GM21447 (cell line): ENCODE measurements at regions not wholly inside any gene's neighbourhood (a gene's known extent, or its start where the extent isn't known, plus 50 kb on each side); places are given as distances from the start of the nearest gene placed in this dataset.
"Not testable (repeated sequence)": the region's sequence is repeated elsewhere in the genome, so short reads cannot be mapped to it uniquely, and the experiment has no call there.

Experiments used
- ATAC-seq: cut with Tn5 transposase; IDR thresholded peaks from one replicate; pipeline ENCODE4 v1.9.1; 2021; ENCODE audit not compliant: unreplicated experiment

DNA sequence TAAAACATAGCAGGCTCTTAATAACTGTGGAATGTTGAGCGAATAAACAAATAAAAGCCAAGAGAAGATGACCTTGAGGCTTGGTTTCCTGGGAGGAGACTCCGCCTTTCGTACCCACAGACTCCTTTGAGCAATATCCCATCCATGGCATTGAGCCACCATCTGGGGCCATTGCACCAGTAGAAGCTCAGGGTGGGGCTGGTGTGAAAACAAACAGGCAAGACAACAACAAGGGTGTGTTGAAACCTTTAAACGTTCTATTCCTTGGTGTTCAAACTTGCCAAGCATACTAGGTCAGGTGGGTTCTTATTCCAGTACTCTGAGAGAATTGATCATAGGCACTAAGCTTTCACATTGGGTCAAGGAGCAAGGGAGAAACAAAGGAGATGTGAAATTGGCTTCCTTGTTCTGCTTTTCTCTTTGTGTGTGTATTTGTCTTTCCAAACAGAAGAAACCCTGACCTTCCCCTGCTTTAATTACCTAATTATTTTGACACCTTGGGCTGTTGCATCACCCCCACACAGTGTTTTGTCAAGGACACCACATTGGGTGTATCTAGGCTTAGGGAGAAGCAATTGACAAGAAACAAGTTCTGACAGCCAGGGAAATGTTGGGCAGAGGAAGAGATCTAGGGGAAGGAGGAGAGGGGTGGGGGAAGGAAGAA is 105.1 kb upstream of the BCL6 start:
- ATAC-seq, result no peak

DNA sequence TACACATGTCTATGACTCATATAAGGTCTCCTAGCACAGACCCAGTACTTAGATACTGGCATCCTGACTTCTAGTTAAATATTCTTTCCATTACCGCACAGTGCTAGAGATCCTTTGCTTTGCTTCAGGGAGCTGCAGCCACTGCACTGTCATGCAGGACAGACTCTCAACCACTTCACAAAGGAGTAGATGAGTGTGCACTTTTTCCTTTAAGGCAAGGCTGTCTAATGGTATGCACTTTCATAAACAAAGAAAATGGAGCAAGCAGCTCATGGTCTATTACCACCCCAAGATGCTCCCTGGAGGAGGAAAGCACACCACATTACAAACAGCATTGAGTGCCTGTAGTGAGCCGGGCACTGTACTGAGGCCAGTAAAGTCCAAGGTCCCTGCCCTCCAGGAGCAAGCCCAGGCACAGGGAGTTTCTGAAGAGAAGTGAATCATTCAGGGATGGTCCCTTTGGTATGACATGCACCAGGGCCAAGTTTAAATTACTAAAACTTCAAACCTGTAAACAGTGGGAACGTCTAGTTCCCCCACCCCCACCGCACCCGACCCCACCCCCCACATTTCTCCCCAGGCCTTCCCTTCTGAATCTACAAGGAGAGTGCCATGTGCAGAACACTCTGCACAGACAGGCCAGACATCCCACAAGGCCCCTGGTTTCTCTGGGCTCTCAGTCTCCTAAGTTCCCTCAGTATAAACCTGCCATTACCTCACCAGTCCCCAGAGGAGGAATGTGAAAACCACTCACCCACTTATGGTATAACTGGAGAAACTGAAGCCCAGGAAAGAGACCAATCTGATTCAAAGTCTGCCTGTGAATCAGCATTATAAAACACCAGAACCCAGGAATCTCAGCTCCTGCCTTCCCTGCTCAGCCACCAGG is 107.8 kb upstream of the BCL6 start:
- no peak for ATAC-seq

DNA sequence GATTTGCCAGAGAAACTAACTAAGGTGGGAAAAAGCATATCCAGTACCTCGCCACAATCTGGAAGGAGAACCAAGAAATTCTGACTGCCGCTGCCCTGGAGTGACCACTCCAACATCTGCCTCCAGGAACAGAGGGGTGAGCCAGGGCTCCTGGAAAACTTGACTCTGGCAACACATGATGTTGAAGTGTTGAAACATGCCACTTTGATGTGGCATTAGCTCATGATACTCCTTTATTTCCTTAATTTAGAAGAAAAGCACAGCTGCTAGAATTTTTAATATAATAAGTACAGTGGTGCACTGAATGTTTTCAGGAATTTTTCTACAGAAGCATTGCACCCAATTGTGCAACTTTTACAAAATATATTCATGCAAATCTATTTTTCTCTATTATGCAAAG is 109.9 kb upstream of the BCL6 start:
- no peak for ATAC-seq

DNA sequence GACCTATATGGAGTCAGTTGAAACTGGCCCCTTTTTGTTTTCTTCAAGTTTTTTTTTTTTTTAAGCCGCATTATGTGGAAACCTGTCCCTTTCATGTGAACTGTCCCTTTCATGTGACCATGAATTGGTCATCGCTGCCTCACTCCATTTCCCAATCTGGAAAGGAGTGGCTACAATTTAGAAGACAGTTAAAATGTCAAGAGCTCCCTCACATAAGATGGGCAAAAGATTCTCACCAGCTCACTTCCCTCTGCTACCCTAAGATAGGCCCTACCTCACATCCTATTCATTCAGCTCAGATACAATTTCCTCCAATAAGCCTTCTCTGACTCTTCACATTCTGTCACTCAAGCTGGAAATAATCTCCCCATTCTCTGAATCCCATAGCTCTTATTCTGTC is 111.3 kb upstream of the BCL6 start:
- ATAC-seq, result no peak

DNA sequence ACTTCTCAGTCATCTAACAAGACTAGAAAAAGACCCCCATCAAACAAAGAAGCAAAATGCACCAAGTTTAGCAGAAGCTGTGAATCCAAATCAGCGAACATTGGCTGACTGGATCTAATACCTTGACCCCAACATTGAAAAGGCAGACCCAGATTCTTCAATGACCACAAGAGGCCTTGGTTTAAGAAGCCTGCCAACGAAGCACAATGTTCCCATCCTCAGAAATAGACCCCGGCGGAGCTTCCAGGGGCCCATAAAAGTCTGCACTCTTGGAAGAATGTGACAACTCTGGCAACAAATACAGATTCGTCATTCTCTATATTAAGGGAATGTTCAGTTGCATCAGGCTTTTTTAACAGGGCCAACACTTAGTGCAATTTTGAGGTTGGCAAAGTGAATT is 112.8 kb upstream of the BCL6 start:
- ATAC-seq, result no peak

- no peak for ATAC-seq
Observed at GRCh38 chr3:187858711-187859110, 113.4 kb upstream of the BCL6 start.

- not testable (repeated sequence) for ATAC-seq
Observed at GRCh38 chr3:187862701-187863277, 117.5 kb upstream of the BCL6 start.

- peak; percentile 50 for ATAC-seq
Observed at GRCh38 chr3:187870360-187871203, 125.3 kb upstream of the BCL6 start.

- no peak for ATAC-seq
Observed at GRCh38 chr3:187871204-187871591, 125.9 kb upstream of the BCL6 start.

- ATAC-seq, result no peak
Observed at GRCh38 chr3:187871848-187872247, 126.6 kb upstream of the BCL6 start.

- ATAC-seq, result no peak
Observed at GRCh38 chr3:187873843-187874242, 128.6 kb upstream of the BCL6 start.

- ATAC-seq, result no peak
Observed at GRCh38 chr3:187875863-187876262, 130.6 kb upstream of the BCL6 start.

DNA sequence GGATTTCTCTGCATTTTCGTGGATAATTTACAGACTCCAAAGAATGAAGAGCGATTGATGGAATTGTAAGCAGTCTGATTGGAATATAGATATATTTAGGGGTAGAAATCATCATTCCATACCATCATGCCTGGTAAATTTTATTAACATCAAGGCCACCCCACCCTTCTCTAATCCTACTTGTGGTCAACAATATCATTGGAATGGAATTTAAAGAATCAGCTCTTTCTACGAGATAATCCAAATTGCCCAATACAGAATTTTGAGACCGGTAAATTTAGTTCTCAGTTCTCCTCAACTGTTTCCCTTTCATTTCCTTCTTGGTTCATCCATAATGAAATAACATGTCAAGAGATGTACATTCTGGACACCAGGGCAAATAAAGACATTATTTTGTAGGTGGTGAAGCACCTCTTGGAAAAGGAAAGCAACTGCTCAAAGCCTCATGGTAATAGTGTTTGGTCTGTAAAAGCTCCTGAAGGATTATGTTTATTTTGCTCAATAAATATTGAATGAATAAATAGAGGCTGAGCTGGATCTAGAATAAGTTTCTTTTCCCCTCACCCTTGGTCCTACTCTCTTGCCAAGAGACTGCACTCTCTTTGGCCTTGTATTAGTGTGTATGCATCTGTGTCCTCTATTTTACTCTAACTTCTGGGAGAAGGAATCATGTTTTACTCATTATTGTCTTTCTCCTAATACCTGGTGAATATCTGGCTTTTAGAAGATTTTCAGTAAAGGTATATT is 133.7 kb upstream of the BCL6 start:
- no peak for ATAC-seq

- no peak for ATAC-seq
Observed at GRCh38 chr3:187880441-187880840, 135.2 kb upstream of the BCL6 start.

- ATAC-seq, result no peak
Observed at GRCh38 chr3:187880851-187881250, 135.6 kb upstream of the BCL6 start.

DNA sequence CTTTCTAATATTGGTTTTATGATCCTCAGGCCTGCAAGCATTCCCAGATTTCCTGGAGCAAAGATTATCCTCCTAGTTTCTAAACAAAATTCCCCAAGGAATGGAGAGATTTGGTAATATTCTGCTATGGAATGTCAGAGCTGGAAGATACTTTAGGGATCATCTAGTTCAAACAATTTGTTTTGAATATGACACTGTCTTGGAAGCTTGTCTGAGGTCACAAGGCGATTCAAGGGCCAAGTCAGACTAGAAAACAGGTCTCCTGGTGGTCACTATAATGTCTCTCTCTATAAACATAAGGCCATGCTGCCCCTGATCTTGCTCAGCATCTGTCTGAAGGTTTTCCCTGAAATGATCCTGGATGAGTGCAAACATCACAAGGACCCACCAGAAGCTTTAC is 143.4 kb upstream of the BCL6 start:
- no peak for ATAC-seq

- ATAC-seq, result no peak
Observed at GRCh38 chr3:187889106-187889505, 143.8 kb upstream of the BCL6 start.

DNA sequence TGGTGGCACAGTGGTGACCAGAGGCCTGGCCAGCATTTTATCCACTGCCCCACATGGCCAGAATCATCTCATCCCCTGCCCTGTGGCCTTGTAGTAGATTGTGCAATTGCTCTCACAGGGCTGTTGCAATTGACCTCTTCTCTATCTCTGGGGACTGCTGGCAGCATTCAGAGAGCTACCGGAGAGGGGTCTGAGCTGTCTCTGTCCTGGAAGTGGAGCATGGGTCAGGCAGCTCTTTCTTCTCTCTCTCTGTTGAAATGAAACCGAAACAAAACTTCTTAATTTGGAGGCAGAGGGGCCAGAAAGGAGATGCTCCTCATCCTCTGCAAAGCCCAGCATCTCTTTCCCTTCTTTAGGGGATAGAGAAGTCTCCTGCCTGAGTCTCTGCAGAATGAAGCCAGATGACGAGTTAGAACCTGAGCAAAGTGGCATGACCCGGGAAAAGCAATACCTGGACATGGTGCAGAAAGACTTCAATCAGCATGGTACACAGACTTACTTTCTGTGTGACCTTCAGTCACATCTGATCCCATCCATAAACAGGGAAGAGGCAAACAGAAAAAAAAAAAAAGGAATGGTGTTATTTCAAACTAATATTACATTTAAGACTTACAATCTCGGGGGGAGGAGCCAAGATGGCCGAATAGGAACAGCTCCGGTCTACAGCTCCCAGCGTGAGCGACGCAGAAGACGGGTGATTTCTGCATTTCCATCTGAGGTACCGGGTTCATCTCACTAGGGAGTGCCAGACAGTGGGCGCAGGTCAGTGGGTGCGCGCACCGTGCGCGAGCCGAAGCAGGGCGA is 144.5 kb upstream of the BCL6 start:
- ATAC-seq, result no peak

DNA sequence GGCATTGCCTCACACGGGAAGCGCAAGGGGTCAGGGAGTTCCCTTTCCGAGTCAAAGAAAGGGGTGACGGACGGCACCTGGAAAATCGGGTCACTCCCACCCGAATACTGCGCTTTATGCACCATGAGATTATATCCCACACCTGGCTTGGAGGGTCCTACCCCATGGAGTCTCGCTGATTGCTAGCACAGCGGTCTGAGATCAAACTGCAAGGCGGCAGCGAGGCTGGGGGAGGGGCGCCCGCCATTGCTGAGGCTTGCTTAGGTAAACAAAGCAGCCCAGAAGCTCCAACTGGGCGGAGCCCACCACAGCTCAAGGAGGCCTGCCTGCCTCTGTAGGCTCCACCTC is 145.1 kb upstream of the BCL6 start:
- ATAC-seq, result not testable (repeated sequence)

- ATAC-seq, result no peak
Observed at GRCh38 chr3:187896646-187897045, 151.4 kb upstream of the BCL6 start.
